ENCODE measurements at regions not wholly inside any gene's neighbourhood (a gene's known extent, or its start where the extent isn't known, plus 50 kb on each side); places are given as distances from the start of the nearest gene placed in this dataset.

DNA sequence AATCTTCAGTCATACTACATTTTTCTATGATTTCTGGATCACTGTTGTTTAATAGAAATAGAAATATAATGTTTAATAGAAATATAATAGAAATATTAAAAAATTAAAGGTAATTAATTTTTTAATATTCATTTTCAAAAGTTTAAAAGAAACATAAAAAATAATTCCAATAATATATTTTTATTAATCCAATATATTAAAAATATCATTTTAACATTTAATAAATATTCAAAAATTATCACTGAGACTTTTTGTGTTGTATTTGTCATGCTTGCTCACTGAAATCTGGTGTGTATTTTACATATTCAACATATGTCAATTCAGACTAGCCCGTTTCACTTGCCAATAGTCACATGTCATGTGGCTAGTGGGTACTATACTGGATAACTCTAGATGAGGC lies 80.6 kb upstream of the SLCO6A1 start:
- POLR2A ChIA-PET: no interaction called here
- FAIRE-seq (no peak), DNase-seq (ENCODE audit: low read depth, low spot score) (no peak)
- H3K36me3 ChIP-seq (ENCODE audit: control insufficient read depth in 2 of 2, extremely low read depth in 1 of 2, insufficient read depth in 2 of 2, low read length in 2 of 2): no peaks in the 10 kb centered on the region
- CTCF ChIA-PET: no interaction called here
- intact Hi-C loops (cut with micrococcal nuclease) (no loop called here), dilution Hi-C loops (cut with MboI; ENCODE audit: extremely low pct_ligation_motif_present, low sequenced_read_pairs) (no loop called here)
- no peaks in the 10 kb centered on the region for H3K9me1 ChIP-seq (replicated peaks; ENCODE audit: control insufficient read depth, extremely low read depth, insufficient read depth, low read length)
- no peak for TF ChIP-seq GATA2 (IDR thresholded peaks at IDR 0.05; ENCODE audit: insufficient read depth, insufficient read length, low read depth, low read length)
- TF ChIP-seq MYC (IDR thresholded peaks at IDR 0.05; ENCODE audit: low read depth, low read length): no peak
- TF ChIP-seq, protein P1, sequence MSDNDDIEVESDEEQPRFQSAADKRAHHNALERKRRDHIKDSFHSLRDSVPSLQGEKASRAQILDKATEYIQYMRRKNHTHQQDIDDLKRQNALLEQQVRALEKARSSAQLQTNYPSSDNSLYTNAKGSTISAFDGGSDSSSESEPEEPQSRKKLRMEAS (IDR thresholded peaks at IDR 0.05; ENCODE audit: insufficient read depth, insufficient read length): no peak
- no peak for TF ChIP-seq JUN (IDR thresholded peaks at IDR 0.05; ENCODE audit: borderline replicate concordance, insufficient read depth, insufficient read length, low read depth)
- TF ChIP-seq, protein P2, sequence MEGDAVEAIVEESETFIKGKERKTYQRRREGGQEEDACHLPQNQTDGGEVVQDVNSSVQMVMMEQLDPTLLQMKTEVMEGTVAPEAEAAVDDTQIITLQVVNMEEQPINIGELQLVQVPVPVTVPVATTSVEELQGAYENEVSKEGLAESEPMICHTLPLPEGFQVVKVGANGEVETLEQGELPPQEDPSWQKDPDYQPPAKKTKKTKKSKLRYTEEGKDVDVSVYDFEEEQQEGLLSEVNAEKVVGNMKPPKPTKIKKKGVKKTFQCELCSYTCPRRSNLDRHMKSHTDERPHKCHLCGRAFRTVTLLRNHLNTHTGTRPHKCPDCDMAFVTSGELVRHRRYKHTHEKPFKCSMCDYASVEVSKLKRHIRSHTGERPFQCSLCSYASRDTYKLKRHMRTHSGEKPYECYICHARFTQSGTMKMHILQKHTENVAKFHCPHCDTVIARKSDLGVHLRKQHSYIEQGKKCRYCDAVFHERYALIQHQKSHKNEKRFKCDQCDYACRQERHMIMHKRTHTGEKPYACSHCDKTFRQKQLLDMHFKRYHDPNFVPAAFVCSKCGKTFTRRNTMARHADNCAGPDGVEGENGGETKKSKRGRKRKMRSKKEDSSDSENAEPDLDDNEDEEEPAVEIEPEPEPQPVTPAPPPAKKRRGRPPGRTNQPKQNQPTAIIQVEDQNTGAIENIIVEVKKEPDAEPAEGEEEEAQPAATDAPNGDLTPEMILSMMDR (IDR thresholded peaks at IDR 0.05; ENCODE audit: extremely low read depth in 1 of 2, insufficient read depth in 1 of 2, low read depth in 1 of 2, low read length in 2 of 2): no peak
- TF ChIP-seq POLR2AphosphoS5 (IDR thresholded peaks at IDR 0.05; ENCODE audit: insufficient read depth, low read depth, low read length): no peak
- TF ChIP-seq POLR2A (IDR thresholded peaks at IDR 0.05; ENCODE audit: low read depth, low read length): no peak
- TF ChIP-seq FOS (IDR thresholded peaks at IDR 0.05; ENCODE audit: borderline replicate concordance, insufficient read depth, low read length): no peak
- no peak for TF ChIP-seq EZH2 (IDR thresholded peaks at IDR 0.05; ENCODE audit: borderline replicate concordance, low read depth, low read length, severe bottlenecking)
- no TSS peak for BruUV-seq (replicated peaks)
- no peak overlapping the region for H3K4me3 ChIP-seq (replicated peaks in 1 of 3; ENCODE audit: insufficient read depth in 1 of 3, low read depth in 1 of 3, low read length in 3 of 3)
- H3K27ac ChIP-seq (ENCODE audit: insufficient read depth, low read depth, low read length): no peak overlapping the region
- no peaks in the 10 kb centered on the region for H4K20me1 ChIP-seq (replicated peaks; ENCODE audit: control insufficient read depth, extremely low read depth, insufficient read depth, low read length)
- H3K79me2 ChIP-seq (ENCODE audit: control insufficient read depth, insufficient read depth, low read length): no peaks in the 10 kb centered on the region
- H3K9me3 ChIP-seq (replicated peaks; ENCODE audit: control insufficient read depth, insufficient read depth, low read length): no peaks in the 10 kb centered on the region
- H3K4me2 ChIP-seq (ENCODE audit: insufficient read depth, low read length): no peak overlapping the region
- no peak overlapping the region for H2AFZ ChIP-seq (ENCODE audit: low read depth, low read length)
- H3K27me3 ChIP-seq (ENCODE audit: control insufficient read depth in 2 of 2, insufficient read depth in 2 of 2, low read length in 2 of 2): no peaks in the 10 kb centered on the region
- H3K9ac ChIP-seq (replicated peaks; ENCODE audit: extremely low read depth, insufficient read depth, low read length): no peak overlapping the region
- H3K4me1 ChIP-seq (ENCODE audit: control insufficient read depth, extremely low read depth, insufficient read depth, low read length): no peaks in the 10 kb centered on the region
